Skin epidermis (tissue), 12 donors: ENCODE measurements at regions not wholly inside any gene's neighbourhood (a gene's known extent, or its start where the extent isn't known, plus 50 kb on each side); places are given as distances from the start of the nearest gene placed in this dataset.
"Not testable (repeated sequence)": the region's sequence is repeated elsewhere in the genome, so short reads cannot be mapped to it uniquely, and the experiment has no call there.

ENCODE experiments used
- H3K27ac ChIP-seq, 21 experiments: fragments of 200-600 bp; sonication (generic) in 11 of 21; one replicate each; pipeline ENCODE4 v1.5.0; 2020; ENCODE audit warnings: mild to moderate bottlenecking in 3 of 21, inconsistent platforms in 2 of 21, moderate library complexity in 2 of 21
- H3K4me3 ChIP-seq, 7 experiments: fragments of 200-600 bp; sonication (generic) in 2 of 7; one replicate each; pipeline ENCODE4 v1.5.0; 2020; ENCODE audit warnings: inconsistent platforms in 2 of 7, mild to moderate bottlenecking in 2 of 7, moderate library complexity in 1 of 7

GRCh38 chr4:138611017-138611416, 368.9 kb upstream of the SLC7A11 start:
- Histone ChIP-seq H3K27ac (no peak overlapping the region), H3K4me3 (no peak overlapping the region)

GRCh38 chr4:138609943-138610350, 367.8 kb upstream of the SLC7A11 start:
- H3K27ac ChIP-seq = peak overlapping the region in 1 of 21 experiments; percentile 9
- H3K4me3 ChIP-seq = no peak overlapping the region

- no peak overlapping the region for H3K4me3 ChIP-seq
- H3K27ac ChIP-seq = no peak overlapping the region
Observed at GRCh38 chr4:138604556-138604955, 362.4 kb upstream of the SLC7A11 start.

GRCh38 chr4:138602664-138603063, 360.5 kb upstream of the SLC7A11 start:
- H3K27ac ChIP-seq = no peak overlapping the region
- no peak overlapping the region for H3K4me3 ChIP-seq

GRCh38 chr4:138599965-138600364, 357.8 kb upstream of the SLC7A11 start:
- Histone ChIP-seq H3K4me3 (no peak overlapping the region), H3K27ac (no peak overlapping the region)

GRCh38 chr4:138598226-138598625, 356.1 kb upstream of the SLC7A11 start:
- Histone ChIP-seq H3K4me3 (no peak overlapping the region), H3K27ac (no peak overlapping the region)

GRCh38 chr4:138596896-138597295, 354.7 kb upstream of the SLC7A11 start:
- Histone ChIP-seq H3K27ac (no peak overlapping the region), H3K4me3 (no peak overlapping the region)

GRCh38 chr4:138595731-138596460, 353.7 kb upstream of the SLC7A11 start:
- H3K27ac ChIP-seq = no peak overlapping the region
- H3K4me3 ChIP-seq = no peak overlapping the region

GRCh38 chr4:138595171-138595570, 353.0 kb upstream of the SLC7A11 start:
- no peak overlapping the region for H3K4me3 ChIP-seq
- H3K27ac ChIP-seq = no peak overlapping the region

- Histone ChIP-seq H3K4me3 (no peak overlapping the region), H3K27ac (no peak overlapping the region)
Observed at GRCh38 chr4:138592796-138593195, 350.6 kb upstream of the SLC7A11 start.

- Histone ChIP-seq H3K4me3 (no peak overlapping the region), H3K27ac (no peak overlapping the region)
Observed at GRCh38 chr4:138591808-138592207, 349.7 kb upstream of the SLC7A11 start.

- no peak overlapping the region for H3K27ac ChIP-seq
- no peak overlapping the region for H3K4me3 ChIP-seq
Observed at GRCh38 chr4:138588501-138588900, 346.4 kb upstream of the SLC7A11 start.

- Histone ChIP-seq H3K27ac (no peak overlapping the region), H3K4me3 (no peak overlapping the region)
Observed at GRCh38 chr4:138579146-138579545, 337.0 kb upstream of the SLC7A11 start.

- not testable (repeated sequence) for H3K4me3 ChIP-seq, H3K27ac ChIP-seq
Observed at GRCh38 chr4:138577826-138578225, 335.7 kb upstream of the SLC7A11 start.

GRCh38 chr4:138577145-138577544, 335.0 kb upstream of the SLC7A11 start:
- H3K27ac ChIP-seq = no peak overlapping the region
- H3K4me3 ChIP-seq = no peak overlapping the region

GRCh38 chr4:138576684-138577083, 334.5 kb upstream of the SLC7A11 start:
- no peak overlapping the region for H3K4me3 ChIP-seq
- no peak overlapping the region for H3K27ac ChIP-seq

- Histone ChIP-seq H3K27ac (no peak overlapping the region), H3K4me3 (no peak overlapping the region)
Observed at GRCh38 chr4:138573246-138573645, 331.1 kb upstream of the SLC7A11 start.

- H3K27ac ChIP-seq = no peak overlapping the region
- H3K4me3 ChIP-seq = no peak overlapping the region
Observed at GRCh38 chr4:138572007-138572406, 329.9 kb upstream of the SLC7A11 start.

- Histone ChIP-seq H3K27ac (no peak overlapping the region), H3K4me3 (no peak overlapping the region)
Observed at GRCh38 chr4:138567696-138568095, 325.5 kb upstream of the SLC7A11 start.

- Histone ChIP-seq H3K4me3 (no peak overlapping the region), H3K27ac (no peak overlapping the region)
Observed at GRCh38 chr4:138565576-138565975, 323.4 kb upstream of the SLC7A11 start.

- H3K27ac ChIP-seq = peak overlapping the region in 3 of 21 experiments; percentile 2 to 53 (median 40)
- no peak overlapping the region for H3K4me3 ChIP-seq
Observed at GRCh38 chr4:138562544-138562991, 320.4 kb upstream of the SLC7A11 start.

GRCh38 chr4:138561906-138562305, 319.8 kb upstream of the SLC7A11 start:
- H3K4me3 ChIP-seq = no peak overlapping the region

More at GRCh38 chr4:138561906-138562305, 319.8 kb upstream of the SLC7A11 start:
- peak overlapping the region in 1 of 21 experiments; percentile 2 for H3K27ac ChIP-seq
